ENCODE measurements at regions not wholly inside any gene's neighbourhood (a gene's known extent, or its start where the extent isn't known, plus 50 kb on each side); places are given as distances from the start of the nearest gene placed in this dataset.

GRCh38 chr9:3742586-3742985 lies 216.8 kb upstream of the RFX3 start:
- H3K36me3 ChIP-seq (ENCODE audit: control insufficient read depth in 1 of 2, insufficient read depth in 2 of 2, low read length in 2 of 2), result no peaks in the 10 kb centered on the region
- ChIA-PET RAD21 (ENCODE audit: low non-redundant PET in 1 of 2, low total read pairs in 2 of 2, uncharacterized antibody in 2 of 2, unreplicated experiment in 2 of 2) (no interaction called here), CTCF (no interaction called here), POLR2A (no interaction called here)
- H3K9ac ChIP-seq (ENCODE audit: low read length), result no peak overlapping the region
- H3K4me3 ChIP-seq (replicated peaks in 1 of 2; ENCODE audit: low read depth in 1 of 2, low read length in 2 of 2), result no peak overlapping the region
- H2AFZ ChIP-seq (ENCODE audit: low read depth, low read length, poor library complexity, severe bottlenecking), result no peak overlapping the region
- H3K79me2 ChIP-seq (ENCODE audit: insufficient read depth, low read length), result no peaks in the 10 kb centered on the region
- H3K27me3 ChIP-seq (ENCODE audit: insufficient read depth, low read length), result no peaks in the 10 kb centered on the region
- DNase-seq (ENCODE audit: low read depth, low spot score) (no peak), ATAC-seq (no peak)
- TF ChIP-seq, protein P1, sequence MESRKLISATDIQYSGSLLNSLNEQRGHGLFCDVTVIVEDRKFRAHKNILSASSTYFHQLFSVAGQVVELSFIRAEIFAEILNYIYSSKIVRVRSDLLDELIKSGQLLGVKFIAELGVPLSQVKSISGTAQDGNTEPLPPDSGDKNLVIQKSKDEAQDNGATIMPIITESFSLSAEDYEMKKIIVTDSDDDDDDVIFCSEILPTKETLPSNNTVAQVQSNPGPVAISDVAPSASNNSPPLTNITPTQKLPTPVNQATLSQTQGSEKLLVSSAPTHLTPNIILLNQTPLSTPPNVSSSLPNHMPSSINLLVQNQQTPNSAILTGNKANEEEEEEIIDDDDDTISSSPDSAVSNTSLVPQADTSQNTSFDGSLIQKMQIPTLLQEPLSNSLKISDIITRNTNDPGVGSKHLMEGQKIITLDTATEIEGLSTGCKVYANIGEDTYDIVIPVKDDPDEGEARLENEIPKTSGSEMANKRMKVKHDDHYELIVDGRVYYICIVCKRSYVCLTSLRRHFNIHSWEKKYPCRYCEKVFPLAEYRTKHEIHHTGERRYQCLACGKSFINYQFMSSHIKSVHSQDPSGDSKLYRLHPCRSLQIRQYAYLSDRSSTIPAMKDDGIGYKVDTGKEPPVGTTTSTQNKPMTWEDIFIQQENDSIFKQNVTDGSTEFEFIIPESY (IDR thresholded peaks at IDR 0.05; ENCODE audit: extremely low read depth, insufficient replicate concordance, low read length), result no peak
- TF ChIP-seq EZH2 (IDR thresholded peaks at IDR 0.05) (no peak), ELF1 (IDR thresholded peaks at IDR 0.05; ENCODE audit: borderline replicate concordance, low read depth) (no peak), POLR2AphosphoS5 (IDR thresholded peaks at IDR 0.05; ENCODE audit: low read depth, low read length) (no peak), RAD21 (IDR thresholded peaks at IDR 0.05; ENCODE audit: low read depth) (no peak), POLR2A (IDR thresholded peaks at IDR 0.05; ENCODE audit: borderline replicate concordance, extremely low read depth, insufficient read depth, insufficient read length) (no peak)
- TF ChIP-seq, protein P2, sequence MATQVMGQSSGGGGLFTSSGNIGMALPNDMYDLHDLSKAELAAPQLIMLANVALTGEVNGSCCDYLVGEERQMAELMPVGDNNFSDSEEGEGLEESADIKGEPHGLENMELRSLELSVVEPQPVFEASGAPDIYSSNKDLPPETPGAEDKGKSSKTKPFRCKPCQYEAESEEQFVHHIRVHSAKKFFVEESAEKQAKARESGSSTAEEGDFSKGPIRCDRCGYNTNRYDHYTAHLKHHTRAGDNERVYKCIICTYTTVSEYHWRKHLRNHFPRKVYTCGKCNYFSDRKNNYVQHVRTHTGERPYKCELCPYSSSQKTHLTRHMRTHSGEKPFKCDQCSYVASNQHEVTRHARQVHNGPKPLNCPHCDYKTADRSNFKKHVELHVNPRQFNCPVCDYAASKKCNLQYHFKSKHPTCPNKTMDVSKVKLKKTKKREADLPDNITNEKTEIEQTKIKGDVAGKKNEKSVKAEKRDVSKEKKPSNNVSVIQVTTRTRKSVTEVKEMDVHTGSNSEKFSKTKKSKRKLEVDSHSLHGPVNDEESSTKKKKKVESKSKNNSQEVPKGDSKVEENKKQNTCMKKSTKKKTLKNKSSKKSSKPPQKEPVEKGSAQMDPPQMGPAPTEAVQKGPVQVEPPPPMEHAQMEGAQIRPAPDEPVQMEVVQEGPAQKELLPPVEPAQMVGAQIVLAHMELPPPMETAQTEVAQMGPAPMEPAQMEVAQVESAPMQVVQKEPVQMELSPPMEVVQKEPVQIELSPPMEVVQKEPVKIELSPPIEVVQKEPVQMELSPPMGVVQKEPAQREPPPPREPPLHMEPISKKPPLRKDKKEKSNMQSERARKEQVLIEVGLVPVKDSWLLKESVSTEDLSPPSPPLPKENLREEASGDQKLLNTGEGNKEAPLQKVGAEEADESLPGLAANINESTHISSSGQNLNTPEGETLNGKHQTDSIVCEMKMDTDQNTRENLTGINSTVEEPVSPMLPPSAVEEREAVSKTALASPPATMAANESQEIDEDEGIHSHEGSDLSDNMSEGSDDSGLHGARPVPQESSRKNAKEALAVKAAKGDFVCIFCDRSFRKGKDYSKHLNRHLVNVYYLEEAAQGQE (IDR thresholded peaks at IDR 0.05; ENCODE audit: low read depth), result no peak
- no peak overlapping the region for H3K27ac ChIP-seq (ENCODE audit: low read depth, low read length)
- H3K9me3 ChIP-seq (ENCODE audit: control insufficient read depth in 1 of 2, insufficient read depth in 1 of 2, low read depth in 1 of 2, low read length in 2 of 2), result no peaks in the 10 kb centered on the region
- BruUV-seq (replicated peaks), result no TSS peak
- H3K9me2 ChIP-seq (ENCODE audit: insufficient read depth), result no peaks in the 10 kb centered on the region
- peaks cover 6 to 17% of the 10 kb centered on the region in 2 experiments; a peak in 3 of 4 replicates for H3K4me1 ChIP-seq (ENCODE audit: control insufficient read depth in 1 of 2, insufficient read depth in 2 of 2, low read length in 2 of 2)
- H4K20me1 ChIP-seq (ENCODE audit: insufficient read depth), result no peaks in the 10 kb centered on the region
- intact Hi-C loops (cut with micrococcal nuclease), result no loop called here
- H3K4me2 ChIP-seq (ENCODE audit: low read length), result no peak overlapping the region
